HepG2 (cell line): ENCODE measurements at regions not wholly inside any gene's neighbourhood (a gene's known extent, or its start where the extent isn't known, plus 50 kb on each side); places are given as distances from the start of the nearest gene placed in this dataset.

ENCODE experiments used
- ATAC-seq: fragments of 200-7000 bp; cut with Tn5 transposase; 3 replicates; pipeline ENCODE4 v1.9.1; 2020; ENCODE audit warnings: mild to moderate bottlenecking, moderate library complexity
- BruUV-seq: library from RNA; stranded (reverse); fragments of 400-500 nt; replicated peaks from 2 replicates; lab custom pipeline; 2021; lab: Mats Ljungman, UMichigan
- CTCF ChIA-PET: fragments of 300-600 bp; formaldehyde crosslinking; extraction: SDS; loops from one replicate; lab custom pipeline; 2021; ENCODE audit warnings: low total read pairs, inconsistent platforms, low intra/inter-chr PET ratio; lab: Yijun Ruan, JAX
- POLR2A ChIA-PET: fragments of 350-600 bp; sonication (Branson Sonifier 250); formaldehyde crosslinking; loops from one replicate; lab custom pipeline; 2020; ENCODE audit warnings: antibody characterized with exemption, inconsistent platforms; lab: Yijun Ruan, JAX
- DNase-seq: peaks from one replicate; pipeline ENCODE4 v3.0.0-alpha.2; 2015; ENCODE audit warnings: low spot score
- FAIRE-seq: peaks from 3 replicates; lab custom pipeline; 2011; peaks lifted over from hg19 to GRCh38; lab: Jason Lieb, UNC
- H2AFZ ChIP-seq: one replicate; pipeline ENCODE4 v1.6.1; 2011; ENCODE audit warnings: low read length, inconsistent platforms
- H3K27ac ChIP-seq: fragments of 300-600 bp; 3 replicates; pipeline ENCODE4 v1.8.0; 2011; ENCODE audit warnings: mixed run types, mild to moderate bottlenecking, mixed read lengths, low read length, inconsistent platforms; ENCODE audit not compliant: insufficient read depth; ENCODE audit errors: extremely low read length
- H3K27me3 ChIP-seq, 2 experiments: fragments of 200-600 bp in 1 of 2; 2 replicates in 1 of 2; 3 replicates in 1 of 2; pipeline versions ENCODE4 v1.6.0 to v1.8.0; 2011; ENCODE audit warnings: low read length in 2 of 2, mild to moderate bottlenecking in 2 of 2, moderate library complexity in 2 of 2, inconsistent platforms in 1 of 2; ENCODE audit not compliant: insufficient read depth in 2 of 2, control insufficient read depth in 1 of 2
- H3K36me3 ChIP-seq, 2 experiments: fragments of 200-600 bp in 1 of 2; replicated peaks in 1 of 2; 2 replicates in 1 of 2; 3 replicates in 1 of 2; pipeline versions ENCODE4 v1.5.1 to v1.8.0; 2011; ENCODE audit warnings: low read length in 2 of 2, inconsistent platforms in 1 of 2; ENCODE audit not compliant: insufficient read depth in 2 of 2, control insufficient read depth in 1 of 2
- H3K4me1 ChIP-seq: 2 replicates; pipeline ENCODE4 v1.5.1; 2012; ENCODE audit warnings: low read length, inconsistent platforms; ENCODE audit not compliant: insufficient read depth
- H3K4me2 ChIP-seq: 2 replicates; pipeline ENCODE4 v1.6.0; 2011; ENCODE audit warnings: low read depth, low read length, inconsistent platforms
- H3K4me3 ChIP-seq, 3 experiments: fragments of 200-600 bp in 1 of 3; sonication (generic), shearing (Covaris generic) in 1 of 3; replicated peaks in 1 of 3; 2 replicates each; pipeline ENCODE4 v1.5.1; 2011 to 2016; ENCODE audit warnings: low read length in 3 of 3, inconsistent platforms in 2 of 3, low read depth in 2 of 3, mild to moderate bottlenecking in 2 of 3, control low read depth in 1 of 3, mixed read lengths in 1 of 3; ENCODE audit not compliant: insufficient read depth in 1 of 3
- H3K79me2 ChIP-seq: one replicate; pipeline ENCODE4 v1.6.1; 2011; ENCODE audit warnings: low read length, inconsistent platforms; ENCODE audit not compliant: insufficient read depth
- H3K9ac ChIP-seq: 2 replicates; pipeline ENCODE4 v1.6.0; 2011; ENCODE audit warnings: mild to moderate bottlenecking, low read depth, low read length, inconsistent platforms; ENCODE audit not compliant: insufficient read depth
- H3K9me3 ChIP-seq: 2 replicates; pipeline ENCODE4 v1.5.1; 2012; ENCODE audit warnings: mild to moderate bottlenecking, low read length
- H4K20me1 ChIP-seq: 2 replicates; pipeline ENCODE4 v1.6.0; 2011; ENCODE audit warnings: inconsistent platforms, mild to moderate bottlenecking, low read length, moderate library complexity; ENCODE audit not compliant: insufficient read depth
- AKNA ChIP-seq: sonication (generic); formaldehyde crosslinking; IDR thresholded peaks from 2 replicates; pipeline ENCODE4 v1.4.0; 2020; ENCODE audit warnings: missing genetic modification reagents, borderline replicate concordance
- CENPBD1 ChIP-seq: sonication (generic); formaldehyde crosslinking; IDR thresholded peaks from 2 replicates; pipeline ENCODE4 v1.8.0; 2022; ENCODE audit warnings: missing genetic modification reagents, low read depth, mild to moderate bottlenecking, borderline replicate concordance
- KDM4B ChIP-seq: sonication (generic); formaldehyde crosslinking; IDR thresholded peaks from 2 replicates; pipeline ENCODE4 v1.4.0; 2020; ENCODE audit warnings: missing genetic modification reagents
- MLX ChIP-seq: IDR thresholded peaks from 2 replicates; pipeline ENCODE4 v1.6.1; 2016
- RAD51 ChIP-seq: fragments of 450-650 bp; IDR thresholded peaks from 2 replicates; pipeline ENCODE4 v1.6.1; 2016; ENCODE audit warnings: borderline replicate concordance
- STAT5B ChIP-seq: sonication (generic); formaldehyde crosslinking; IDR thresholded peaks from 2 replicates; pipeline ENCODE4 v1.4.0; 2020; ENCODE audit warnings: missing genetic modification reagents
- ZBTB1 ChIP-seq: sonication (generic); formaldehyde crosslinking; IDR thresholded peaks from 2 replicates; pipeline ENCODE4 v1.4.0; 2020; ENCODE audit warnings: missing genetic modification reagents, borderline replicate concordance
- ZNF205 ChIP-seq: IDR thresholded peaks from 2 replicates; pipeline ENCODE4 v1.6.1; 2018; ENCODE audit warnings: missing biosample characterization, missing genetic modification reagents
- ZNF512 ChIP-seq: sonication (generic); formaldehyde crosslinking; IDR thresholded peaks from 2 replicates; pipeline ENCODE4 v1.4.0; 2020; ENCODE audit warnings: mild to moderate bottlenecking, missing genetic modification reagents
- WGBS: methylation state at CpG from one replicate; pipeline ENCODE4 v1.1.6; 2017; ENCODE audit warnings: low lambda C conversion rate; 5-methylcytosine and 5-hydroxymethylcytosine counted together
- in situ Hi-C: cut with HindIII; loops from 2 replicates; pipeline ENCODE4 v1.10.0; 2017; ENCODE audit warnings: low pct_unique_long_range_greater_than_20kb; ENCODE audit not compliant: extremely low pct_ligation_motif_present
- intact Hi-C: fragments of 100-400 bp; cut with micrococcal nuclease; formaldehyde crosslinking; loops from one replicate; pipeline ENCODE4 v1.10.0; 2022; ENCODE audit not compliant: unreplicated experiment

GRCh38 chr9:3080951-3081350 lies 237.1 kb upstream of the PUM3 start (continued):
- TF ChIP-seq AKNA (CRISPR knock-in tag), result no peak
- TF ChIP-seq MLX (CRISPR knock-in tag), result no peak
- TF ChIP-seq ZBTB1 (CRISPR knock-in tag), result no peak
- TF ChIP-seq ZNF512, result no peak

- Histone ChIP-seq H3K27me3 (no peaks in the 10 kb centered on the region; a peak in 1 of 5 replicates), H3K36me3 (no peaks in the 10 kb centered on the region), H3K4me3 (no peak overlapping the region), H3K27ac (no peak overlapping the region), H3K9me3 (peaks cover 6% of the 10 kb centered on the region; the same call in 1 of the 2 replicates), H3K4me1 (no peaks in the 10 kb centered on the region), H3K79me2 (no peaks in the 10 kb centered on the region), H3K4me2 (no peak overlapping the region), H4K20me1 (no peaks in the 10 kb centered on the region), H2AFZ (no peak overlapping the region), H3K9ac (no peak overlapping the region)
- ATAC-seq, result no peak
- no peak for DNase-seq
- intact Hi-C loops (no loop called here), in situ Hi-C loops (no loop called here)
- ChIA-PET CTCF (no interaction called here), POLR2A (no interaction called here)
- WGBS, result 44% methylated on average over 4 of the region's 5 CpGs
- TF ChIP-seq KDM4B (CRISPR knock-in tag), result no peak
- no peak for TF ChIP-seq ZNF205 (CRISPR knock-in tag)
- no peak for TF ChIP-seq CENPBD1
- no peak for TF ChIP-seq STAT5B (CRISPR knock-in tag)
- TF ChIP-seq RAD51, result peak; percentile 21; the same call in 1 of the 2 replicates
- BruUV-seq, result no TSS peak
- no peak for FAIRE-seq
These were observed 230.4 kb upstream of the PUM3 start for GRCh38 chr9:3074247-3074646.
